HTR-8/SVneo (cell line): ENCODE measurements at regions not wholly inside any gene's neighbourhood (a gene's known extent, or its start where the extent isn't known, plus 50 kb on each side); places are given as distances from the start of the nearest gene placed in this dataset.
"Not testable (repeated sequence)": the region's sequence is repeated elsewhere in the genome, so short reads cannot be mapped to it uniquely, and the experiment has no call there.

Experiments used
- DNase-seq: peaks from one replicate; pipeline ENCODE4 v3.0.0; 2011; ENCODE audit warnings: low spot score, mixed read lengths; ENCODE audit not compliant: insufficient read length
- FAIRE-seq: peaks from 2 replicates; lab custom pipeline; 2011; peaks lifted over from hg19 to GRCh38; lab: Jason Lieb, UNC

GRCh38 chr5:51802551-51803184 lies 419.4 kb downstream of the ISL1 start:
- FAIRE-seq (no peak), DNase-seq (no peak)

- DNase-seq, result no peak
- FAIRE-seq, result no peak
These were observed 423.4 kb downstream of the ISL1 start for GRCh38 chr5:51806677-51807076.

GRCh38 chr5:51810592-51810991 lies 427.3 kb downstream of the ISL1 start:
- no peak for DNase-seq
- FAIRE-seq, result no peak

GRCh38 chr5:51811883-51812471 lies 428.7 kb downstream of the ISL1 start:
- no peak for DNase-seq

GRCh38 chr5:51814817-51815216 lies 431.6 kb downstream of the ISL1 start:
- FAIRE-seq, result not testable (repeated sequence)

More at GRCh38 chr5:51811883-51812471, 428.7 kb downstream of the ISL1 start:
- no peak for FAIRE-seq

GRCh38 chr5:51816427-51816826 lies 433.2 kb downstream of the ISL1 start:
- FAIRE-seq, result no peak

More at GRCh38 chr5:51814817-51815216, 431.6 kb downstream of the ISL1 start:
- not testable (repeated sequence) for DNase-seq

GRCh38 chr5:51821697-51822096 lies 438.4 kb downstream of the ISL1 start:
- FAIRE-seq (no peak), DNase-seq (no peak)

More at GRCh38 chr5:51816427-51816826, 433.2 kb downstream of the ISL1 start:
- DNase-seq, result no peak

- FAIRE-seq (no peak), DNase-seq (peak; percentile 21)
These were observed 446.0 kb downstream of the ISL1 start for GRCh38 chr5:51829230-51829629.

- no peak for FAIRE-seq
- no peak for DNase-seq
These were observed 446.4 kb downstream of the ISL1 start for GRCh38 chr5:51829691-51830090.

GRCh38 chr5:51832934-51833470 lies 449.8 kb downstream of the ISL1 start:
- FAIRE-seq (no peak), DNase-seq (no peak)

GRCh38 chr5:51838459-51838858 lies 455.2 kb downstream of the ISL1 start:
- FAIRE-seq (no peak), DNase-seq (no peak)

- no peak for FAIRE-seq
- no peak for DNase-seq
These were observed 460.6 kb downstream of the ISL1 start for GRCh38 chr5:51843893-51844292.

- FAIRE-seq, result no peak
These were observed 462.8 kb downstream of the ISL1 start for GRCh38 chr5:51846015-51846414.

GRCh38 chr5:51859624-51860023 lies 476.4 kb downstream of the ISL1 start:
- FAIRE-seq, result no peak
- DNase-seq, result no peak

More at GRCh38 chr5:51846015-51846414, 462.8 kb downstream of the ISL1 start:
- DNase-seq, result no peak

- no peak for DNase-seq
- no peak for FAIRE-seq
These were observed 477.3 kb downstream of the ISL1 start for GRCh38 chr5:51860532-51861018.

GRCh38 chr5:51872144-51872543 lies 488.9 kb downstream of the ISL1 start:
- FAIRE-seq (no peak), DNase-seq (no peak)

GRCh38 chr5:51881901-51882300 lies 498.7 kb downstream of the ISL1 start:
- no peak for DNase-seq
- FAIRE-seq, result no peak

GRCh38 chr5:51882647-51883046 lies 499.4 kb downstream of the ISL1 start:
- no peak for FAIRE-seq
- peak; percentile 10 for DNase-seq

- FAIRE-seq (no peak), DNase-seq (no peak)
These were observed 506.5 kb downstream of the ISL1 start for GRCh38 chr5:51889703-51890102.

GRCh38 chr5:51890435-51891116 lies 507.3 kb downstream of the ISL1 start:
- FAIRE-seq, result no peak
- DNase-seq, result no peak

- DNase-seq (no peak), FAIRE-seq (no peak)
These were observed 509.4 kb downstream of the ISL1 start for GRCh38 chr5:51892680-51893079.
